CMK (cell line): ENCODE measurements at regions not wholly inside any gene's neighbourhood (a gene's known extent, or its start where the extent isn't known, plus 50 kb on each side); places are given as distances from the start of the nearest gene placed in this dataset.

Source experiments
- DNase-seq: peaks from one replicate; pipeline ENCODE4 v3.0.0-alpha.2; 2010; ENCODE audit warnings: low read depth

GRCh38 chr10:124146483-124146882 lies 53.1 kb upstream of the CHST15 start:
- DNase-seq, result no peak

GRCh38 chr10:124145109-124145870 lies 51.9 kb upstream of the CHST15 start:
- DNase-seq, result no peak

GRCh38 chr10:124144536-124144935 lies 51.1 kb upstream of the CHST15 start:
- no peak for DNase-seq

GRCh38 chr10:124143721-124144120 lies 50.3 kb upstream of the CHST15 start:
- DNase-seq, result no peak
